ENCODE measurements at regions not wholly inside any gene's neighbourhood (a gene's known extent, or its start where the extent isn't known, plus 50 kb on each side); places are given as distances from the start of the nearest gene placed in this dataset.
A peak's percentile ranks its signal among the peaks of the same experiment; 100 is the strongest.

DNA sequence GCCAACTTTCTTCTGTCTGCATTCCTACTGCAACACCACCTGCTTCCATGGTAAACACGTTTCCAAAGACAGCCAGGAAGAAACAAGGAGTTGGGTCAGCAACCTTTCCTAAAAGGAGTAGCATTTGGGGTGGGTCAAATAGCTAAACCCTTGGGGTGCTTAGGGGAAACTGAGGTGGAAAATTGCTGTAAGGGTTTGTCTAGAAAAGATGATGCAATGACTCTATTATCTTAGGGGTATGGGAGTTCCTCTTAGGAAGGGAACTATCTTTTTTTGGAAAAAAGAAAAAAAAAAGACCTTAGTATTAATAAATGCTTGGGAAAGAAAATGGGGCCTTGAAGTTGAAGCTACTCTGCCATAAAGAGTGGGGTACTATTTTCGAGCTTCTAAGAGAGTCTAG lies 86.1 kb upstream of the POMGNT2 start:
- Histone ChIP-seq H3K9me3 (ENCODE audit: control insufficient read depth, insufficient read depth, low read length) (no peaks in the 10 kb centered on the region; the same call in 1 of the 2 replicates), H3K27ac (ENCODE audit: low read depth, low read length) (no peak overlapping the region), H3K27me3 (ENCODE audit: control insufficient read depth, insufficient read depth, low read length) (no peaks in the 10 kb centered on the region), H3K4me3 (ENCODE audit: low read depth, low read length) (no peak overlapping the region)
- TF ChIP-seq, protein P1, sequence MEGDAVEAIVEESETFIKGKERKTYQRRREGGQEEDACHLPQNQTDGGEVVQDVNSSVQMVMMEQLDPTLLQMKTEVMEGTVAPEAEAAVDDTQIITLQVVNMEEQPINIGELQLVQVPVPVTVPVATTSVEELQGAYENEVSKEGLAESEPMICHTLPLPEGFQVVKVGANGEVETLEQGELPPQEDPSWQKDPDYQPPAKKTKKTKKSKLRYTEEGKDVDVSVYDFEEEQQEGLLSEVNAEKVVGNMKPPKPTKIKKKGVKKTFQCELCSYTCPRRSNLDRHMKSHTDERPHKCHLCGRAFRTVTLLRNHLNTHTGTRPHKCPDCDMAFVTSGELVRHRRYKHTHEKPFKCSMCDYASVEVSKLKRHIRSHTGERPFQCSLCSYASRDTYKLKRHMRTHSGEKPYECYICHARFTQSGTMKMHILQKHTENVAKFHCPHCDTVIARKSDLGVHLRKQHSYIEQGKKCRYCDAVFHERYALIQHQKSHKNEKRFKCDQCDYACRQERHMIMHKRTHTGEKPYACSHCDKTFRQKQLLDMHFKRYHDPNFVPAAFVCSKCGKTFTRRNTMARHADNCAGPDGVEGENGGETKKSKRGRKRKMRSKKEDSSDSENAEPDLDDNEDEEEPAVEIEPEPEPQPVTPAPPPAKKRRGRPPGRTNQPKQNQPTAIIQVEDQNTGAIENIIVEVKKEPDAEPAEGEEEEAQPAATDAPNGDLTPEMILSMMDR (IDR thresholded peaks at IDR 0.05; ENCODE audit: low read depth, low read length) = no peak
- ChIA-PET CTCF (interaction anchor here (0.7 to 1.6 kb wide), 2 partner anchors 32 to 735 kb away, joined by 3 to 8 read pairs; no protein-coding TSS in a partner anchor), POLR2A (no interaction called here)
- no peak for DNase-seq (ENCODE audit: low read depth, low spot score)

DNA sequence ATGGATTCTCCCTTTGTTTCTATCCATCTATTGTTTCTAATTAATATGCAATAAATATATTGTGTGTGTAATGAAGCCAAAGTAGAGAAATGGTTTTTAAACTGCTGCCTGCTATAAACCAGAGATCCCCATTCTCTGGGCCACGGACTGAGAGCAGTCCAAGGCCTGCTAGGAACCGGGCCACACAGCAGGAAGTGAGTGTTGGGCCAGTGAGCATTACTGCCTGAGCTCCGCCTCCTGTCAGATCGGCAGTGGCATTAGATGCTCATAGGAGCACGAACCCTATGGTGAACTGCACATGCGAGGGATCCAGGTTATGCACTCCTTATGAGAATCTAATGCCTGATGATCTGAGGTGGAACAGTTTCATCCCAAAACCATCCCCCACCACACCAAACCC lies 85.2 kb upstream of the POMGNT2 start:
- ChIA-PET CTCF (interaction anchor here (1.6 kb wide), 1 partner anchor 32 kb away, joined by 8 read pairs; no protein-coding TSS in a partner anchor), POLR2A (interaction anchor here (1.2 kb wide), 1 partner anchor 11 kb away, joined by 4 read pairs; no protein-coding TSS in a partner anchor)
- Histone ChIP-seq H3K27ac (ENCODE audit: low read depth, low read length) (peak overlapping the region; percentile 89), H3K27me3 (ENCODE audit: control insufficient read depth, insufficient read depth, low read length) (no peaks in the 10 kb centered on the region), H3K4me3 (ENCODE audit: low read depth, low read length) (no peak overlapping the region), H3K9me3 (ENCODE audit: control insufficient read depth, insufficient read depth, low read length) (no peaks in the 10 kb centered on the region; the same call in 1 of the 2 replicates)
- DNase-seq (ENCODE audit: low read depth, low spot score) = no peak
- TF ChIP-seq, protein P1 (IDR thresholded peaks at IDR 0.05; ENCODE audit: low read depth, low read length) = no peak

DNA sequence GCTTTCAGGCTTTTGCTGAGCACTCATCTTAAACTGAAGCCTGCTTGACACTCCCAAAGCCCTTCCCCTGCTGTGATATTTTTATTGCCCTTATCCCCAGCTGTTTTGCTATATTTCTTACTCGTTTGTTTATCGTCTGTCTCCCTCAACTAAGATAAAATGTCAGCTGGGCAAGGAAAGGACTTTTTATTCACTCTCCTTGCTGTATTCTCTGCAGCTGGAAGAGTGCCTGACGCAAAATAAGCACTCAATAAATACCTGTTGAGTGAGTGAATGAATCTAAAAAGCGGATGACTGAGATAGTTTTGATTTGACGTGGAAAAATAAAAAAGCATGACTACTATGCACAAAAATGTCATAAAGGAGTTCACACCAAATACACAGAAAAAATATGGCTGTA lies 84.8 kb upstream of the POMGNT2 start:
- TF ChIP-seq, protein P1 (IDR thresholded peaks at IDR 0.05; ENCODE audit: low read depth, low read length) = no peak
- Histone ChIP-seq H3K9me3 (ENCODE audit: control insufficient read depth, insufficient read depth, low read length) (no peaks in the 10 kb centered on the region; the same call in 1 of the 2 replicates), H3K27me3 (ENCODE audit: control insufficient read depth, insufficient read depth, low read length) (no peaks in the 10 kb centered on the region), H3K27ac (ENCODE audit: low read depth, low read length) (peak overlapping the region; percentile 84), H3K4me3 (ENCODE audit: low read depth, low read length) (no peak overlapping the region)
- POLR2A ChIA-PET = interaction anchor here (1.2 kb wide), 1 partner anchor 11 kb away, joined by 4 read pairs; no protein-coding TSS in a partner anchor
- CTCF ChIA-PET = interaction anchor here (1.6 kb wide), 1 partner anchor 33 kb away, joined by 8 read pairs; no protein-coding TSS in a partner anchor
- DNase-seq (ENCODE audit: low read depth, low spot score) = peak; percentile 60

GRCh38 chr3:43187836-43188479 lies 82.1 kb upstream of the POMGNT2 start:
- no peak for DNase-seq (ENCODE audit: low read depth, low spot score)
- Histone ChIP-seq H3K27ac (ENCODE audit: low read depth, low read length) (no peak overlapping the region), H3K9me3 (ENCODE audit: control insufficient read depth, insufficient read depth, low read length) (no peaks in the 10 kb centered on the region; the same call in 1 of the 2 replicates), H3K4me3 (ENCODE audit: low read depth, low read length) (no peak overlapping the region), H3K27me3 (ENCODE audit: control insufficient read depth, insufficient read depth, low read length) (no peaks in the 10 kb centered on the region)
- TF ChIP-seq, protein P1 (IDR thresholded peaks at IDR 0.05; ENCODE audit: low read depth, low read length) = no peak
- POLR2A ChIA-PET = no interaction called here
- CTCF ChIA-PET = no interaction called here

- Histone ChIP-seq H3K4me3 (ENCODE audit: low read depth, low read length) (no peak overlapping the region), H3K9me3 (ENCODE audit: control insufficient read depth, insufficient read depth, low read length) (no peaks in the 10 kb centered on the region), H3K27ac (ENCODE audit: low read depth, low read length) (peak overlapping the region; percentile 79), H3K27me3 (ENCODE audit: control insufficient read depth, insufficient read depth, low read length) (no peaks in the 10 kb centered on the region)
- ChIA-PET CTCF (interaction anchor here (1.1 kb wide), 1 partner anchor 24 kb away, joined by 4 read pairs; no protein-coding TSS in a partner anchor), POLR2A (interaction anchor here (0.7 kb wide), 1 partner anchor 100 kb away, joined by 3 read pairs; the partner anchor contains the start of gene SNRK)
- TF ChIP-seq, protein P1 (IDR thresholded peaks at IDR 0.05; ENCODE audit: low read depth, low read length) = no peak
- no peak for DNase-seq (ENCODE audit: low read depth, low spot score)
Measured at GRCh38 chr3:43185983-43186314, 80.1 kb upstream of the POMGNT2 start.

Data from AG04450 (cell line).